ENCODE measurements at regions not wholly inside any gene's neighbourhood (a gene's known extent, or its start where the extent isn't known, plus 50 kb on each side); places are given as distances from the start of the nearest gene placed in this dataset.

- TF ChIP-seq POLR2A (IDR thresholded peaks at IDR 0.05) (no peak), CTCF (IDR thresholded peaks at IDR 0.05) (no peak)
Measured at GRCh38 chr1:58143972-58144697, 402.4 kb downstream of the OMA1 start.

Data from body of pancreas (tissue), 4 donors.